Choroid plexus epithelial cell (primary cell): ENCODE measurements at regions not wholly inside any gene's neighbourhood (a gene's known extent, or its start where the extent isn't known, plus 50 kb on each side); places are given as distances from the start of the nearest gene placed in this dataset.
A peak's percentile ranks its signal among the peaks of the same experiment; 100 is the strongest.

Experiments
- DNase-seq: peaks from one replicate; pipeline ENCODE4 v3.0.0-alpha.2; 2010; ENCODE audit warnings: low read depth
- H3K4me3 ChIP-seq: 2 replicates; pipeline ENCODE4 v1.5.1; 2011; ENCODE audit warnings: low read depth, mild to moderate bottlenecking, control low read depth, low read length, moderate library complexity
- CTCF ChIP-seq: conservative IDR thresholded peaks from 2 replicates; pipeline ENCODE4 v1.5.1; 2011; ENCODE audit warnings: low read depth, mild to moderate bottlenecking, control low read depth, inconsistent platforms, low read length, moderate library complexity

GRCh38 chr10:62453274-62453673 is 79.1 kb downstream of the ZNF365 start:
- H3K4me3 ChIP-seq: no peak overlapping the region
- no peak for TF ChIP-seq CTCF
- DNase-seq: no peak

- H3K4me3 ChIP-seq: no peak overlapping the region
- DNase-seq: peak; percentile 75
- no peak for TF ChIP-seq CTCF
These were observed 80.7 kb downstream of the ZNF365 start for GRCh38 chr10:62454687-62455397.

DNA sequence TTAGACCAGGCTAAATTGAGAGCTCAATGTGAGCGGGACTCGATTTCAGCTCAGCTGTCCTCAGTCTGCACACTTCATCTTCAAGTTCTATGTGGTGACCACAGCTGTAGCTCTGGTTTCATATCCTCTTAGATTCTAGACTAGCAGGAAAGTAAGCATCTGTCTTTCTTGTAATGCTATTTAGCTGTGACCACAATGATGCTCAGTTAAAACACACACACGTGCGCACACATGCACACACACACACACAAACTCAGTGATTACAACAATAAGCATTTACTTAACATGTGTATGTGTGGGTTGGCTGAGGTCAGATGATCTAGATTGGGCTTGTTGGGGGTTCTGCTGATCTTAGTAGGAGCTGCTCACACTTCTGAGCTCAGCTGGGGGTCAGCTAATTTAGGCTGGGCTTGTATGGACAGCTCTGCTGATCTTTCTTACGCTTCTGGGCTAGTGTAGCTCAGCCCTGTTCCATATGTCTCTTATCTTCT is 82.5 kb downstream of the ZNF365 start:
- no peak for DNase-seq
- H3K4me3 ChIP-seq: no peak overlapping the region
- no peak for TF ChIP-seq CTCF

DNA sequence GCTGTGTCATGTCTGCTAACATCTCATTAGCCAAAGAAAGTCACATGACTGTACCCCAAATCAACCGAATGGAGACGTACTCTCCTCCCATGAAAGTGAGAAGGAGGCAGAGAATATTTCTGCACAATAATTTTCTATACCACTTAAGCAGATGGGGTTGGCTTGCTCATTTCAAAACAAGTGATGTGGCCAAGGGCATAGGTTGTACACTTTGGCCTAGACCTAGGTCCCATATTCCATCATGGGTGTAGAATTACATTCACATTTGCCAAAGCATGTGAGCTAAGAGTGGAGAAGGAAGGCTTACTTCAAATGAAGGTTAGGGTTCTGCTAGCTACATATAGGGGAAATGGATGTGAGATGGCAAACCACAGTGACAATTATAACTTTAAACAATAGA is 83.0 kb downstream of the ZNF365 start:
- no peak for DNase-seq
- TF ChIP-seq CTCF: no peak
- H3K4me3 ChIP-seq: no peak overlapping the region

DNA sequence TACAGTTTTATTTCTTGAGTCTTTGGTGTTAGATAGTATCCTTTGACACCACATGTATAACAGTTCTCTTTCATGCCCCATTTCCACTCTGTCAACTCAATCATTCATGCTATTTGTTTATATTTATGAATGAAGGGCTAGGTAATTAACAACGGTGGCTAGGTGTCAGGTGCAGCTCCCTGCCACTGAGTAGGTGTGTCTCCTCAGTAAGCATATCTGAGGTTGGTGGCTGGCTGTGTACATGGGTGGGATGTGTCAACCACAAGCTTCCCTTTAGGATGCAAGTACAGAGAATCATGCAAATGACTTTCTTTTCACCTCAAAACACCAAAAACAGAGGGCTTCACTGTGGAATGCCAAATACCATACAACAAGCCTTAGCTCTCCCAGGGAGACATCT is 83.4 kb downstream of the ZNF365 start:
- H3K4me3 ChIP-seq: no peak overlapping the region
- TF ChIP-seq CTCF: no peak
- no peak for DNase-seq

DNA sequence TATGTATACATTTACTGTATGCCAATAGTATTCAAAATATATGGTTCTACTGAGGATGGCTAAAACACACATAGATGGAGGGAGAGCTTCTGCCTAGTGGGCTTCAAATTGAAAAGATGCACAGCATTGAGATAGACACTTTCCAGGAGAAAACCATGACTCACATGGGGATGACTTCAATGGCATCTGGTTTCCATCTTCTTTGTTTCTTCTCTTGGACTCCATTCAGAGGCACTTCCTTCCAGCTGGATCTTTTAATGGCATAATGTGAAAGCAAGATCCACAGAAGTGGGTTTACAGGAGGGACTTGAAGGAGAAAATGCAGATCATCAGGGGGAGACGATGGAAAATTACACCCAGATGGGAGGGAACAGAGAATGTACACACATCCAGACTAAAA is 84.9 kb downstream of the ZNF365 start:
- no peak overlapping the region for H3K4me3 ChIP-seq
- no peak for TF ChIP-seq CTCF
- DNase-seq: peak; percentile 24

- DNase-seq: no peak
- no peak overlapping the region for H3K4me3 ChIP-seq
- no peak for TF ChIP-seq CTCF
These were observed 85.3 kb downstream of the ZNF365 start for GRCh38 chr10:62459500-62459899.
